SK-MEL-5 (cell line): ENCODE measurements at regions not wholly inside any gene's neighbourhood (a gene's known extent, or its start where the extent isn't known, plus 50 kb on each side); places are given as distances from the start of the nearest gene placed in this dataset.
"Not testable (repeated sequence)": the region's sequence is repeated elsewhere in the genome, so short reads cannot be mapped to it uniquely, and the experiment has no call there.

Experiments used
- DNase-seq: peaks from one replicate; pipeline ENCODE4 v3.0.0-alpha.2; 2016; ENCODE audit warnings: low read depth, low spot score
- in situ Hi-C: cut with HindIII; loops from 2 replicates; pipeline ENCODE4 v1.10.0; 2016; ENCODE audit warnings: low sequenced_read_pairs, high pct_unique_total_duplicates, low pct_unique_long_range_greater_than_20kb

DNA sequence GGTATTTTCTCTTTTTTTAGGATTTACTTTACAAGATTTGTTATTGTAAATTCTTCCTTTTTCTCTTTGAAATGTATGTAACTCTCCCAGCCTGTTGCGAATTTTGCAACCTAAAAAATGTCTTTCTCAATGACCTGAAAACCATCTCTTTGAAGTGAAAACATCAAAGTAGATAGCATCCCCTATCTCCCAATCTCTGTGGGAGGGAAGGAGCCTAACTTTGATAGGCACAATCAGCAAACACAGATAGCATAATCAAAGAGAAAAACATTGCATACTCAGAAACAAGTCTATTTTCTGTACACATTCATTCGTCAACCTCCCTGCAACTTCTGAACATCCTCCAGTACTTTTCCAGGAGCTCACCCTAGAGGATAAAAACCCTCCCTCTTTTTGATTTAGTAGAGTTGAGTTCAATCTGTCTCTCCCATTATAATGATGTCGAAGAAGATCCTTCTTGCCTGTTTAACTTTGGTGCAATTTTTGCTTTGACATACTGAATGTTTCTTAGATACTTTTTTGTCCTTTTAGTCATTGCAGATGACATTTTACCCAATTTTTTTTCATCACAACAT is 849.2 kb upstream of the LRFN5 start:
- DNase-seq, result no peak
- in situ Hi-C loops, result no loop called here

DNA sequence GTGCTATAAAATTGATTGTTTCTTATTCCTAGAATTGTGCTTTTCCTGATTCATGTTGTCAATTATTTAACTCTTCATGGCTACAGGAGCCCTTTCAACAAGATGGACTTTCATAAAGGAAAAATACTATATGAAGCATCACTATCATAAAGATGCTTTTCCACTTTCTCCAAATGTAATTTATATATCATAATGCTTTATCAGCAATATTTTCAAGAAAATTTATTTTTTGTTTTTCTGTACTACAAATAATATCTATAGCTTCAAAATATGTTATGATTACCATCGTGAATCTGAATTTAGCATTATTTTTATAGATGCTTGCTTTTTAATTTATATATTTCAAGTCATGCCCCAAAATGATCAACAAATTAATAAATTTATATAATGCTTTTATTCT is 873.5 kb upstream of the LRFN5 start:
- in situ Hi-C loops, result no loop called here

DNA sequence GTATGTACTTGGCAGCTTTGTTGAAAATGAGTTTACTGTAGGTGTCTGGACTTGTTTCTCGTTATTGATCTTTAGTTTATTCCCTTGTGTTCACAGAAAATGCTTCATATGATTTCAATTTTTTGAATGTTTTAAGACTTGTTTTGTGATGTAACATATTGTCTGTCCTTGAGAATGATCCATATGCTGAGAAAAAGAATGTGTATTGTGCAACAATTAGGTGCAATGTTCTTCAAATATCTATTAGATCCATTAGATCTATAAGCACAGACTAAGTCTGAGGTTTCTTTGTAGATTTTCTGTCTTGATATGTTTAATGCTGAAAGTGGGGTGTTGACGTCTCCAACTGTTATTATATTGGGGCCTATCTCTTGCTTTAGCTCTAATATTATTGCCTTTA is 879.6 kb upstream of the LRFN5 start:
- in situ Hi-C loops, result no loop called here
- DNase-seq, result no peak

More for the DNA sequence above, 873.5 kb upstream of the LRFN5 start:
- DNase-seq, result no peak

DNA sequence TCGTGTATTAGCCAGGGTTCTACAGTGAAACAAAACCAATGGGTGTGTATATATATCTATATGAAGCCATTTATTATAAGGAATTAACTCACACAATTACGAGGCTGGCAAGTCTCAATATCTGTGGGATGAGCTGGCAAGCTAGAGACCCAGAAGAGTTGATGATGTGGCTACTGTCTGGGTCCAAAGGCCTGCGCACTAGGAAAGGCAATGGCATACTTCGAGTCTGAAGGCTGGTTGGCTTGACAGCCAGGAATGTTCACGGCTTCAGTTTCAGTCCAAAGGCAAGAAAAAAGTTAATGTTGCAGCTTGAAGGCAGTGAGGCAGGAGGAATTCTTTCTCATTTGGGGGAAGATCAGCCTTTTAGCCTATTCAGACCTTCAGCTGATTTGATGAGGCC is 893.3 kb upstream of the LRFN5 start:
- no peak for DNase-seq
- in situ Hi-C loops, result no loop called here

DNA sequence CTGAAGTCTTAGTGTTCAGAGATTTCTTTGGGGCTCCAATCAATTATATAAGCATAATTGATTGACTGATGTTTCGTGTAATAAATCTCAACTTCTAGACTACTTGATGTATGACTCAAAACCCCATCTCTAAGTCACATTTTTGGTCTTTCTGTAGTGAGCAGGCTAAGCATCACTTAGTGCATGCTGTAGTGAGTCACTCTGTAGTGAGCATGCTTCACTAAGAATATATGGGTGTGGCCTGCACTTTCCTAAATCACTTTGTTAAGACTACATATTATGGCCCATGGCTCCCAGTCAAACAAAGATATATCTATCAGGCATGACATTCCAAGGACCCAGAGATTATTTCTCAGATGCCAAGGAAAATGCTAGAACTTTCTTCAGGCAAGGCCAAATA is 909.4 kb upstream of the LRFN5 start:
- in situ Hi-C loops, result no loop called here
- no peak for DNase-seq

DNA sequence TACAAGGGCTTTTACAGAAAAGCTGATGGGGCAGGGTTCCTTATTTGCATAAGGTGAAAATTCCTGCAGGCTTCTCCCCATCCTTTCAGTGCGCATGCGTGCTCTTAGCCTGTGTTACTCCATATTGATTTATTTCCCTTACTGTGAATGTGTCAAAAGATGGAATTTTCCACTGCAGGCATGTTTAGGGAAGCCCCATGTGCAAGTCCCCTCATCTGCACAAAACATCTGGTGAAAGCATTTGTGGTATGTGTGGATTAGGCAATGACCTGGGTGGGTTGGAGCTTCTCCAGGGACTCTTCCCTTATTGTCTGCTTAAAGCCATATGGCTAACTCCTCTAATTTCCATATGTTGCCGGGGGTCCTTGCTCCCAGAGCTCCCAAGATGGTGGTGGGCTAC is 912.7 kb upstream of the LRFN5 start:
- in situ Hi-C loops, result no loop called here
- no peak for DNase-seq

DNA sequence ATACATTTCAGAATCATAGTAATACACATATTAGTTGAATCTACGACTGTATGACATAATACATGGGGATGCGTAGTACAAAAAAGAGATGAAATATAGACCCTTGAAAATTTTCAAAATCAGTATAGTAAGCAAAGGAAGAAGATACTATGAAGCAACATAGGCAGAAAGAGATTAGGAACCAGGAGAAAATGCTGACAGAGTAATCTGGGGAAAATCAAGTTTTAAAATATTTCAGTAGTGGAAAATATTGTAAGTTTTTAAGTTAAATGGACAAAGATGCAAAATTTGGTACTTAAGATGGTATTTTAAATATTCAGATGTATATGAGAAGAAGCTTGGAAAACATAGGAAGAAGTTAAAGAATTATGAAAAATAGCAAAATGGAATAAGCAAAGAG is 915.6 kb upstream of the LRFN5 start:
- in situ Hi-C loops, result no loop called here
- DNase-seq, result no peak

DNA sequence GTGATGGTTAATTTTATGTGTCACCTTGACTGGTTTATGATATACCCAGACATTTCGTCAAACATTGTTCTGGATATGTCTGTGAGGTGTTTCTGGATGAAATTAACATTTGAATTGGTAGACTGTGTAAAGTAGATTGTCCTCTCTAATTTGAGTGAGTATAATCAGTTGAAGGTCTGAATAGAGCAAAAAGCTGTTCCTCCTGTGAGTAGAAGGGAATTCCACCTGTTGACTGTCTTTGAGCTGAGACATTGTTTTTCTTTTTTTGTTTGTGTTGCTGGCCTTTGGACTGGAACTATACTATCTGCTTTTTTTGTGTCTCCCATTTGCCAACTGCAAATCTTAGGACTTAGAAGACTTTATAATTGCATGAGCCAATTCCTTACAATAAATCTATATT is 920.9 kb upstream of the LRFN5 start:
- in situ Hi-C loops, result no loop called here
- no peak for DNase-seq

DNA sequence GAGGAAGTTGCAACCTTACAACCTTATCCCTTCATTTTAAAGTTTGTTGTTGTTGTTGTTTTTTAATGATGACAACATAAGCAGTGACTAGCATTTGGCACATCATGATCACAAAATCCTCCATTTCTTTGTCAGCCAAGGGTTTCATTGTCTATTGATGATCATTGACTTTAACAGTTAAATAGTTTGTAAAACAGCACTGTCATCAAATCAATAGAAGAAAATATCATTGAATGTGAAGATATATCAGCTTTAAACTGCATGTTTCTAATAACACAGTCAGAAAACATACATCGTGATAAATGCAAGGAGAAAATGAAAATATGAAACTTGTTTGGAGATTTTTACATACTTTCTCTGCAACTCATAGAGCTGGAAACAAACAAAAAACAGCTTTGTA is 922.3 kb upstream of the LRFN5 start:
- DNase-seq, result no peak
- in situ Hi-C loops, result no loop called here

DNA sequence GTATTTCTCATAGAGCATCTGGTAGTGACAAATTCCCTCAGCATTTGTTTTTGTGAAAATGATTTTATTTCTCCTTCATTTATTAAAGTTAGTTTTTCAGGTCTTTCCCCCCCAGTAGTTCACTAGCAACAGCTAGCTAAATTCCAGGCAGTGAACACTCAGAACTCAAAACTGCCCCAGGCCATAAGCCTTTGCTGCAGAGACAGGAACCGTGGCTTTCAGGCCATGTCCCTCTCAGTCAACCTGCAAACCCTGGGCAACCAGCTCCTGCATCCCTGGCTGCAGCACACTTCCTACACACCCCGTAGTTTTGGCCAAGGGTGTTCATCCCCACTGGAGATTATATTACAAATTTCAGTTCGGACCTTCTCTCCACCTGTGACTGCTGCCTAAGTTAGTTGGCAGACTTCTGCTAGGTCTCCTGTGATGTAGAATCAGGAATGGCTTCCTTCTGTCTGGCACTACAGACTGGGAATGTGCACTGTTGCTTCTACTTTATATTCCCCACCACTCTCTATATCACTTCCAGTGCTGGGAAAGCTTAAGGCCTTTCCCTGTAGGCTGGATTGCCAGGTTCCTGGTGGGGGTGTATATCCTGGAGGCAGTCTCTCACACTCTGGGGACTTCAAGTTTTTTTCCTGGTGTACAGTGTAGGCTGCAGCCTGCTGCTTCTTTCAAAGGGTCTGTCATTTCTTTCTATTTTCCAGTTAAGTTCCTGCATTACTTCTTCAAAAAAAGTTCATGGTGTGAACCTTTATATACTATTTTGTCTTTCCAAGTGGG is 924.4 kb upstream of the LRFN5 start:
- DNase-seq, result no peak
- in situ Hi-C loops, result no loop called here

DNA sequence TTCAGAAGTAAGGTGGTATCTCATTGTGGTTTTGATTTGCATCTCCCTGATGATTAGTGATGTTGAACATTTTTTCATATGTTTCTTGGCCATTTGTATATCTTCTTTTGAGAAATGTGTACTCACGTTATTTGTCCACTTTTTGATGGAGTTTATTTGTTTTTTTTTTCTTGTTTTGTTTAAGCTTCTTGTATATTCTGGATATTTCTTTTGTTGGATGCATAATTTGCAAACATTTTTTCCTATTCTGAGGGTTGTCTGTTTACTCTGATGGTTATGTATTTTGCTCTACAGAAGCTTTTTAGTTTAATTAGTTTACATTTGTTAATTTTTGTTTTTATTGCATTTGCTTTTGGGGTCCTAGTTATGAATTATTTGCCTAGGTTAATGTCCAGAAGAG is 927.4 kb upstream of the LRFN5 start:
- DNase-seq, result no peak
- in situ Hi-C loops, result no loop called here

DNA sequence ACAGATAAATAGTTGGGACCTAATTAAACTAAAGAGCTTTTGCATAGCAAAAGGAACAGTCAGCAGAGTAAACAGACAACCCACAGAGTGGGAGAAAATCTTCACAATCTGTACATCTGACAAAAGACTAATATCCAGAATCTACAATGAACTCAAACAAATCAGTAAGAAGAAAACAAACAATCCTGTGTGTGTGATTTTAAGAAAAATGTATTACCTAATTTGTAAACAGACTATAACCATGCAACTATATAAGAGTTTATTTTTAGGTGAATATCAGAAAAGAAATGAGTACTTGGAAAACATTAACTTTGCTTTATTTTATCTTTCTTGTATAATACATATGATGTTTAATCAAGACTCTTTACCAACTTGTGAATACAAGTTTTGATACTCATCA is 929.5 kb upstream of the LRFN5 start:
- DNase-seq, in situ Hi-C loops: not testable (repeated sequence)

DNA sequence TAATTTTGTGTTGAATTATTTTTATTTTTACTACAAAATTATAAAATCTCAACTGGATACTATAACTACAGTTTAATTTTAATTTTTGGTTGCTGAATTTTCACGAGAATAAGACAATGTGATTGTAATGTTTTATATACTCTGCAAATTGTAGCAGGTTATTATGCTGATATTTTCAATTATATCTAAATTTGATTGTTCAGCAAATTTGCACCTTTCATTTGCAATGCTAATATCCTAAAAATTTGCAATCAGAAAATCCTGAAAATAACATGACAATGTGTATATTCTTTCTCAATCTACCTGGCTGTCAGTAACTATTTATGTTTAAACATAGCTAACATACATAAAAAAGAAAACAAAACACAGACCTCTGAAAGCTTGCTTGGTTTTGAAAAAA is 932.2 kb upstream of the LRFN5 start:
- in situ Hi-C loops, result no loop called here

DNA sequence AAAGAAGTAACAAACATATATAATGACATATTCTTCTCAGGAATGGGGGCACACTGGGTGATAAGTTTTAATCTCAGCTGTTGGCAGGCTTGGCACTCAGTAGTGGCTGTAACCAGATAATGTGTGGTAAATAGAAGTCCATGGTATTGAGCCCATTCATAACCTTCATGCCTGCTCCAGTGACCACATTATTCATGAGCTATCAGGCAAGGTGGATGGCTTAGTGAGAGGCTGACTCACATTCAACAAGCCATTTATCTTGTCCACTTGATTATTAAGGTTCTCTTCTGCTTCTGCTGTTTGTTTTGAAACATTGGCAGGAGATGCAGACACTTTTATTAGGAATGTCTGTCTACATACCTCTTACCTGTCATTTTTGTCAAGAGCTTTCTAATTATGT is 950.4 kb upstream of the LRFN5 start:
- in situ Hi-C loops, result no loop called here
- DNase-seq, result no peak

More for the DNA sequence above, 932.2 kb upstream of the LRFN5 start:
- DNase-seq, result no peak

DNA sequence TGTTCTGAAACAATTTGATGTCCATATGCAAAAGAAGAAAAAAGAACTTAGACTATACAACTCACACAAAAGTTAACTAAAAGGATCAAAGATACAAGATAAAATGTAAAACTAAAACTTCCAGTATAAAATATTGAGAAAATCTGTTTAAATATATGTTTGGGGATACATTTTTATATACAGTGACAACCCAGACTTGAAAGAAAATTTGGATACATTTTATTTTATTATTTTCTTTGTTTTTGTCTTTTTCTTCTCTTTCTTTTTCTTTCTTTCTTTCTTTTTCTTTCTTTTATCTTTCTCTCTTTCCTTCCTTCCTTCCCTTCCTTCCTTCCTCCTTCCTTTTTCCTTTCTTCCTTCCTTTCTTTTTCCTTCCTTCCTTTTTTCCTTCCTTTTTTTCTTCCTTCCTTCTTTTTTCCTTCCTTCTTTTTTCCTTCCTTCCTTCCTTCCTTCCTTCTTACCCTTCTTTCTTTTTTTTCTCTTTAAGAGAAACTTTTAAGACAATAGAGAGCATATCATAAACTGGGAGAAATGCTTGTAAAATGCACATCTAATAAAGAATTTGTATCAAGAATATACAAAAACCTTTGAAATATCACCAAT is 954.5 kb upstream of the LRFN5 start:
- no peak for DNase-seq
- in situ Hi-C loops, result no loop called here

DNA sequence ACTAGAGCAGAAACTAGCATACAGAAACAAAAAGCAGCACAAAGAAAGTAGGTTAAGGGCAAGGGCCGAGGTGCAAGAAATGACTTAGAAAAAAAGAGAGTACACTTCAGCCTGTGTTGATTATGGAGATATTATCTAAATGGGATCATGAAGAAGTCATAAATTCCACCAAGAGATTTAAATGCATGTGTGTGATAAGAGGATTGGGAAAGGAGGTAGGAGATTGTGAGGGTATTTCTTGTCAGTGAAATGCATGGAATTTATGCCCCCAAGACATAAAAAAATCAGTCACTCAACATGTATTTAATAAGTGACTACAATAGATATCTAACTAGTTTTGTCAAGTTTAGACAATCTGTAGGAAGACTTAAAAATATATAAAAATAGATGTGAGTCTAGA is 976.2 kb upstream of the LRFN5 start:
- in situ Hi-C loops, result no loop called here
- no peak for DNase-seq

DNA sequence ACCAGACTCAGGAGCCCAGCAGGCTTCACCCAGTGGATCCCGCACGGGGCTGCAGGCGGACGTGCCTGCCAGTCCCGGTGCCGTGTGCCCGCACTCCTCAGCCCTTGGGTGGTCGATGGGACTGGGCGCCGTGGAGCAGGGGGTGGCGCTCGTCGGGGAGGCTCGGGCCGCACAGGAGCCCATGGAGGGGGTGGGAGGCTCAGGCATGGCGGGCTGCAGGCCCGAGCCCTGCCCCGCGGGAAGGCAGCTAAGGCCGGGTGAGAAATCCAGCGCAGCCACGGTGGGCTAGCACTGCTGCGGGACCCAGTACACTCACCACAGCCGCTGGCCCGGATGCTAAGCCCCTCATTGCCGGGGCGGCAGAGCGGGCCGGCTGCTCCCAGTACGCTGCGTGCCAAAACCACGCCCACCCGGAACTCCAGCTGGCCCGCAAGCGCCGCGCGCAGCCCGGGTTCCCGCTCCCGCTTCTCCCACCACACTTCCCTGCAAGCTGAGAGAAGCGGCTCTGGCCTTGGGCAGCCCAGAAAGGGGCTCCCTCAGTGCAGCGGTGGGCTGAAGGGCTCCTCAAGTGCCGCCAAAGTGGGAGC is 977.0 kb upstream of the LRFN5 start:
- in situ Hi-C loops, DNase-seq: not testable (repeated sequence)

DNA sequence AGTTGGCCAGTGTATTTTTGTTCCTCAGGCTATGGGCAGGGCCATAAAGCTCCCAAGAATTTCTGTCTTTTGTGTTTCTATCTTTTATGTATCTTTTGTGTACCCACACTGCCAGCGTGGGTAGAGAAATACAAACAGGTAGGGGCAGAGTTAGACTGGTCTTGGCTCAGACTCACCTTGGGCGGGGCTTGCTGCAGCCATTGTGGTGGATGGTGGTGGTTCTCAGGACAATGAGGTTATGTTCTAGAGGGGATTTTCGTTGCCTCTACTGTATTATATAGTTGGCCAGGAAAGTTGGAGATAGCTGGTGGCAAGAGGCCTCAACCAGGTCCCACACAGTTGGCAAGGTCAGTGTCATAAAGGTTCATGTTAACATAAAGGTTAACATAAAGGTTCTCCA is 977.5 kb upstream of the LRFN5 start:
- DNase-seq, result no peak
- in situ Hi-C loops, result no loop called here

DNA sequence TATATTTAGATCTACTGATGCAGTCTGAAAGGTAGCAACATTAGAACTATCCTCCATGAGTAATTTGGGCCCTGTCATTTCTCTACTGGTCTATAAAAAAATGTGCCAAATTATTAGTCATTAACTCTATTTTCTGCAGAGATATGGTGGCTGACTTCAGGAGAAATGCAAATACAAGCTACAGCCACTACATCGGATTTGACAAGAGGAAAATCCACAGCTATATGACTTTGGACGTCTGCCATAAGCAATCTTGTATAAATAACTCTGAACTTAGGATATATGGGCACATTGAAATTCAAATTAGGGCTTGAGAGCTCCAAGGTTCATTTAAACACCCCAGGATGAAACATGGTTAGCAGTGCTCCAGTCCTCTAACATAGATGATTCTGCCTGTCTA is 983.0 kb upstream of the LRFN5 start:
- in situ Hi-C loops, result no loop called here
- DNase-seq, result no peak
